ENCODE measurements at regions not wholly inside any gene's neighbourhood (a gene's known extent, or its start where the extent isn't known, plus 50 kb on each side); places are given as distances from the start of the nearest gene placed in this dataset.

DNA sequence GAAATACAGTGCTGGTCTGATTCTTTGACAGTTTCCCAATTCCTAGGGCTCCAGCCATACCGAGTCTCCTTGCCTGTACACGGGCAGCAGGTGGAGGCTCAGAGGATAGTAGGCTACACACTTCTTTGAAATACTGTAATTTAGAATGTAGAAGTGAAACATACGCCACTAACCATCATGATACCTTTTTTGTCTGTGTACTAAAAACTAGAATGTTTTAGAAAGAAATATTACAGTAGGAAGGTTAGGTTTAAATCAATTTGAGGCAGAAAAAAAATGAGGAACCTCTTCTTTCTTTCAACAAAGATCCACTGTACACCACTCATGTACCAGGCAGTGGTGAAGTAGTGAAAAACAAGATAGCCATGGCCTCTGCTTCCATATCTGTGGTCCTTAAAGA is 354.7 kb downstream of the MCTP2 start (continued):
- TF ChIP-seq, protein P1, sequence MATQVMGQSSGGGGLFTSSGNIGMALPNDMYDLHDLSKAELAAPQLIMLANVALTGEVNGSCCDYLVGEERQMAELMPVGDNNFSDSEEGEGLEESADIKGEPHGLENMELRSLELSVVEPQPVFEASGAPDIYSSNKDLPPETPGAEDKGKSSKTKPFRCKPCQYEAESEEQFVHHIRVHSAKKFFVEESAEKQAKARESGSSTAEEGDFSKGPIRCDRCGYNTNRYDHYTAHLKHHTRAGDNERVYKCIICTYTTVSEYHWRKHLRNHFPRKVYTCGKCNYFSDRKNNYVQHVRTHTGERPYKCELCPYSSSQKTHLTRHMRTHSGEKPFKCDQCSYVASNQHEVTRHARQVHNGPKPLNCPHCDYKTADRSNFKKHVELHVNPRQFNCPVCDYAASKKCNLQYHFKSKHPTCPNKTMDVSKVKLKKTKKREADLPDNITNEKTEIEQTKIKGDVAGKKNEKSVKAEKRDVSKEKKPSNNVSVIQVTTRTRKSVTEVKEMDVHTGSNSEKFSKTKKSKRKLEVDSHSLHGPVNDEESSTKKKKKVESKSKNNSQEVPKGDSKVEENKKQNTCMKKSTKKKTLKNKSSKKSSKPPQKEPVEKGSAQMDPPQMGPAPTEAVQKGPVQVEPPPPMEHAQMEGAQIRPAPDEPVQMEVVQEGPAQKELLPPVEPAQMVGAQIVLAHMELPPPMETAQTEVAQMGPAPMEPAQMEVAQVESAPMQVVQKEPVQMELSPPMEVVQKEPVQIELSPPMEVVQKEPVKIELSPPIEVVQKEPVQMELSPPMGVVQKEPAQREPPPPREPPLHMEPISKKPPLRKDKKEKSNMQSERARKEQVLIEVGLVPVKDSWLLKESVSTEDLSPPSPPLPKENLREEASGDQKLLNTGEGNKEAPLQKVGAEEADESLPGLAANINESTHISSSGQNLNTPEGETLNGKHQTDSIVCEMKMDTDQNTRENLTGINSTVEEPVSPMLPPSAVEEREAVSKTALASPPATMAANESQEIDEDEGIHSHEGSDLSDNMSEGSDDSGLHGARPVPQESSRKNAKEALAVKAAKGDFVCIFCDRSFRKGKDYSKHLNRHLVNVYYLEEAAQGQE (IDR thresholded peaks at IDR 0.05; ENCODE audit: low read depth, low read length): no peak
- TF ChIP-seq TCF12 (IDR thresholded peaks at IDR 0.05) (no peak), SMC3 (IDR thresholded peaks at IDR 0.05; ENCODE audit: low read depth, low read length) (no peak), EZH2phosphoT487 (IDR thresholded peaks at IDR 0.05; ENCODE audit: borderline replicate concordance, low read depth) (no peak), NRF1 (IDR thresholded peaks at IDR 0.05; ENCODE audit: low read depth, low read length) (no peak), CHD2 (IDR thresholded peaks at IDR 0.05; ENCODE audit: low read length, partially characterized antibody) (no peak), FOXM1 (IDR thresholded peaks at IDR 0.05; ENCODE audit: low read depth) (no peak), RFX5 (IDR thresholded peaks at IDR 0.05; ENCODE audit: low read length) (no peak)

DNA sequence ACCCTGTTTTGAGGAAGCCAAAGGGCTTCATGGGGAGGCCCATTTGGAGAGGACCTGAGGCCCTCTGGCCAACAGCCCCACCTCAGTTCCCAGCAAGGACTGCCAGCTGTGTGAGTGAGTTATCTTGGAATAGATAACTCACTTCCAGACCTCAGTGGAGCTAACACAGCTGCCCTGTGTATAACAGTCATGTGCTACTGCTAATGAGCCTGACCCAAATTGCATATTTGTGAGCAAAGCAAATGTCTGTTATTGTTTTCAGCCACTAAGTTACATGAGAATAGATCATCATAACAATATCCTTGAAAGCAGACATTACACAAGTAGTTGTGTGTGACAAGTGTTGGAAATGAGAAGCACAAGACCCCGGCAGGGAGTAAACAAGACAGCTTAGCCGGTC is 355.8 kb downstream of the MCTP2 start:
- POLR2A ChIA-PET: no interaction called here
- Histone ChIP-seq H3K9me2 (no peaks in the 10 kb centered on the region), H3K79me2 (ENCODE audit: insufficient read depth) (no peaks in the 10 kb centered on the region), H3K9ac (no peak overlapping the region), H3K4me3 (ENCODE audit: low read depth in 2 of 2, low read length in 1 of 2) (no peak overlapping the region), H3K36me3 (replicated peaks in 1 of 2; ENCODE audit: control insufficient read depth in 1 of 2, insufficient read depth in 2 of 2, low read length in 1 of 2) (no peaks in the 10 kb centered on the region), H3K9me3 (no peaks in the 10 kb centered on the region), H3K4me2 (no peak overlapping the region), H4K20me1 (ENCODE audit: insufficient read depth) (no peaks in the 10 kb centered on the region), H3K27me3 (ENCODE audit: insufficient read depth) (no peaks in the 10 kb centered on the region), H2AFZ (ENCODE audit: low read depth) (no peak overlapping the region), H3K4me1 (ENCODE audit: control insufficient read depth in 1 of 2, insufficient read depth in 2 of 2, low read depth in 1 of 2, low read length in 1 of 2) (no peaks in the 10 kb centered on the region; a peak in 1 of 4 replicates), H3K27ac (ENCODE audit: low read depth in 2 of 2, low read length in 1 of 2) (no peak overlapping the region), H3F3A (replicated peaks; ENCODE audit: insufficient read depth) (no peaks in the 10 kb centered on the region)
- TF ChIP-seq, protein P1 (IDR thresholded peaks at IDR 0.05; ENCODE audit: low read depth, low read length): no peak
- CTCF ChIA-PET: interaction anchor here (0.6 to 1.0 kb wide), 2 partner anchors 9 to 17 kb away, joined by 3 to 4 read pairs; no protein-coding TSS in a partner anchor
- no peak for DNase-seq
- WGBS (ENCODE audit: low lambda C conversion rate): 43% methylated on average over 2 of the region's 2 CpGs
